Uterus (tissue), 3 donors: ENCODE measurements at regions not wholly inside any gene's neighbourhood (a gene's known extent, or its start where the extent isn't known, plus 50 kb on each side); places are given as distances from the start of the nearest gene placed in this dataset.

Experiments used
- DNase-seq, 2 donors: peaks; one replicate each; pipeline ENCODE4 v3.0.0-alpha.2; 2019 to 2020
- H3K27ac ChIP-seq, 2 donors: fragments of 200-600 bp; sonication (generic); 1 replicate in 1 of 2; 2 replicates in 1 of 2; pipeline ENCODE4 v1.5.1; 2016 to 2018
- H3K27me3 ChIP-seq, 2 donors: fragments of 200-600 bp; sonication (generic); one replicate each; pipeline ENCODE4 v1.5.1; 2018 to 2019; ENCODE audit warnings: control low read depth in 1 of 2
- H3K36me3 ChIP-seq, 2 donors: fragments of 200-600 bp; sonication (generic); one replicate each; pipeline ENCODE4 v1.5.1; 2019; ENCODE audit warnings: control low read depth in 1 of 2
- H3K4me1 ChIP-seq, 2 donors: fragments of 200-600 bp; sonication (generic); one replicate each; pipeline ENCODE4 v1.5.1; 2018 to 2019; ENCODE audit warnings: control low read depth in 1 of 2
- H3K4me3 ChIP-seq, 2 donors: fragments of 200-600 bp; sonication (generic); 1 replicate in 1 of 2; 2 replicates in 1 of 2; pipeline ENCODE4 v1.5.1; 2018 to 2019; ENCODE audit warnings: mild to moderate bottlenecking in 1 of 2
- H3K9me3 ChIP-seq, 2 donors: fragments of 200-600 bp; sonication (generic); one replicate each; pipeline ENCODE4 v1.5.1; 2019; ENCODE audit warnings: control low read depth in 1 of 2
- POLR2A ChIP-seq, 2 donors: fragments of 450-650 bp; IDR thresholded peaks; one replicate each; pipeline ENCODE4 v1.6.1; 2016; ENCODE audit warnings: antibody characterized with exemption in 2 of 2, mild to moderate bottlenecking in 1 of 2, moderate library complexity in 1 of 2
- intact Hi-C: fragments of 100-400 bp; cut with DNase I; formaldehyde crosslinking; loops from one replicate; pipeline ENCODE4 v1.15.1; 2023; ENCODE audit warnings: low total_unique reads
- TF ChIP-seq, protein P1 (sequence below), 4 experiments: fragments of 200-600 bp in 2 of 4; fragments of 450-650 bp in 2 of 4; sonication (generic) in 2 of 4; IDR thresholded peaks; one replicate each; pipeline ENCODE4 v1.5.1; 2016 to 2019; ENCODE audit warnings: antibody characterized with exemption in 4 of 4, mild to moderate bottlenecking in 2 of 4, moderate library complexity in 1 of 4
- donor health status: DM: yes; HTN: yes; CAD: no.

DNA sequence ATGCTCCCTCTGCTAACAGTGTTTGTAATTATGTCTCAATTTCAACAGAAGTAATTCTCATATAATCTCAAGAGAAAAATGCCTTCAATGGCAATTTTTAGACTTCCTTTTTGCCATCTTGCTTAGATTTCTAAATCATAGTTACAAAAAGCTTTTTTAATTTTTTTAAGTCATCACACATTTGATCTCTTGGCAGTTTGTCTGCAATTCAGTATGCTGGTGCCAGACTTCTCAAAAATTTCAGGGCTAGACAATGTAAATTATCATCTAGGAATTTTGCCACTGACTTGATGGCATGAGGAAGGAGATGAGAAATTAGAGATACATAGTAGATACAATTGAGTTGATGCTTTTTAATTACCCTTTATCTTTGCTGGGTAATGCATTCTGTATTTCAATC is 1176.7 kb upstream of the CNTN5 start:
- H3K9me3 ChIP-seq: no peaks in the 10 kb centered on the region
- H3K27me3 ChIP-seq: no peaks in the 10 kb centered on the region
- no peak overlapping the region for H3K4me3 ChIP-seq
- TF ChIP-seq, protein P1, sequence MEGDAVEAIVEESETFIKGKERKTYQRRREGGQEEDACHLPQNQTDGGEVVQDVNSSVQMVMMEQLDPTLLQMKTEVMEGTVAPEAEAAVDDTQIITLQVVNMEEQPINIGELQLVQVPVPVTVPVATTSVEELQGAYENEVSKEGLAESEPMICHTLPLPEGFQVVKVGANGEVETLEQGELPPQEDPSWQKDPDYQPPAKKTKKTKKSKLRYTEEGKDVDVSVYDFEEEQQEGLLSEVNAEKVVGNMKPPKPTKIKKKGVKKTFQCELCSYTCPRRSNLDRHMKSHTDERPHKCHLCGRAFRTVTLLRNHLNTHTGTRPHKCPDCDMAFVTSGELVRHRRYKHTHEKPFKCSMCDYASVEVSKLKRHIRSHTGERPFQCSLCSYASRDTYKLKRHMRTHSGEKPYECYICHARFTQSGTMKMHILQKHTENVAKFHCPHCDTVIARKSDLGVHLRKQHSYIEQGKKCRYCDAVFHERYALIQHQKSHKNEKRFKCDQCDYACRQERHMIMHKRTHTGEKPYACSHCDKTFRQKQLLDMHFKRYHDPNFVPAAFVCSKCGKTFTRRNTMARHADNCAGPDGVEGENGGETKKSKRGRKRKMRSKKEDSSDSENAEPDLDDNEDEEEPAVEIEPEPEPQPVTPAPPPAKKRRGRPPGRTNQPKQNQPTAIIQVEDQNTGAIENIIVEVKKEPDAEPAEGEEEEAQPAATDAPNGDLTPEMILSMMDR (IDR thresholded peaks at IDR 0.05): no peak
- TF ChIP-seq POLR2A (IDR thresholded peaks at IDR 0.05): no peak
- no peak overlapping the region for H3K27ac ChIP-seq
- no peak for DNase-seq
- intact Hi-C loops: no loop called here
- no peaks in the 10 kb centered on the region for H3K36me3 ChIP-seq
- H3K4me1 ChIP-seq: no peaks in the 10 kb centered on the region

DNA sequence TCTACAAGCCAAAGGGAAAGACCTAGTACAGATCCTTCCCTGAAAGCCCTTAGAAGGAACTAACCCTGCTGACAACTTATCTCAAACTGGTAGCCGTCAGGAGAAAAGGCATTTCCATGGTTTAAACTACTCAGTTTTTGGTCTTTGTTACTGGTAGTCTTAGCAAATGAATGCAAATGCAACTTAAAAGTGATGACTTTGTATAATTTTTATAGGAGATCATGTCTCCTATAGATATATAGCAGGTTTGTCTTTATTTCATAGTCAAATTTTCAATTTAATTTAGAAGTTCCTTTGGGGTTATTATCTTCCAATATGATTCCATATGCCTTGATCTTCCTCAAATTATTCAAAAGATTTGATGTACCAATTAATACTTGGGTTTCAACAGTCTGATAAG is 1173.0 kb upstream of the CNTN5 start:
- H3K9me3 ChIP-seq: no peaks in the 10 kb centered on the region
- no peaks in the 10 kb centered on the region for H3K27me3 ChIP-seq
- intact Hi-C loops: no loop called here
- H3K4me3 ChIP-seq: no peak overlapping the region
- H3K4me1 ChIP-seq: no peaks in the 10 kb centered on the region
- H3K27ac ChIP-seq: no peak overlapping the region
- no peak for DNase-seq
- H3K36me3 ChIP-seq: no peaks in the 10 kb centered on the region
- TF ChIP-seq, protein P1 (IDR thresholded peaks at IDR 0.05): no peak
- TF ChIP-seq POLR2A (IDR thresholded peaks at IDR 0.05): no peak

DNA sequence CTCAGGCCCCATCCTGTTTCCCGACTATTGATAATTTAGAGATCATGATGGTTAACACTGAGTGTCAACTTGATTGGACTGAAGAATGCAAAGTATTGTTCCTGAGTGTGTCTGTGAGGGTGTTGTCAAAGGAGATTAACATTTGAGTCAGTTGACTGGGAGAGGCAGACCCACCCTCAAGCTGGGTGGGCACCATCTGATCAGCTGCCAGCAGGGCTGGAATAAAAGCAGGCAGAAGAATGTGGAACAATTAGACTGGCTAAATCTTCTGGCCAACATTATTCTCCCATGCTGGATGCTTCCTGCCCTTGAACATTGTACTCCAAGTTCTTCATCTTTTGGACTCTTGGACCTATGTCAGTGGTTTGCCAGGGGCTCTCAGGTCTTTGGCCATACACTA is 1170.0 kb upstream of the CNTN5 start:
- H3K9me3 ChIP-seq: no peaks in the 10 kb centered on the region
- H3K27ac ChIP-seq: no peak overlapping the region
- no peak overlapping the region for H3K4me3 ChIP-seq
- intact Hi-C loops: no loop called here
- H3K36me3 ChIP-seq: no peaks in the 10 kb centered on the region
- no peaks in the 10 kb centered on the region for H3K4me1 ChIP-seq
- no peaks in the 10 kb centered on the region for H3K27me3 ChIP-seq
- DNase-seq: no peak
- TF ChIP-seq, protein P1 (IDR thresholded peaks at IDR 0.05): no peak
- TF ChIP-seq POLR2A (IDR thresholded peaks at IDR 0.05): no peak

DNA sequence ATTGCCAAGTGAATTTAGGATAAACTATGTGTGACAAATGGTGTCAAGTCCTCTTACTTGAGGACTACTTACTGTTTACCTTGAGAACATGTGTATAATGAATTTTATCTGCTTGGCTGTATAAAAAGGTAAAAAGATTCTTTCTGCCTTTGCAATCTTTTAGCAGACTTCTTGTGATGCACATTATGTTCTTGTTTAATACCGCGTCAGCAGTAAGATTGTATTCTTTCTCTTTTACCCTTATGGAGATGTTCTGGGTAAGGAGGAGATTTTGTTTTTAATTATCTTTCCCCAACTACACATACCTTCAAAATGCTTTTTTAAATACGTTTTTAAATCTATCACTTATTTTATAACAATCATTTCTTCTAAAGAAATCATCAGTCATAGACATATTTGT is 1166.4 kb upstream of the CNTN5 start:
- Histone ChIP-seq H3K27ac (no peak overlapping the region), H3K4me1 (no peaks in the 10 kb centered on the region), H3K9me3 (no peaks in the 10 kb centered on the region), H3K27me3 (no peaks in the 10 kb centered on the region), H3K4me3 (no peak overlapping the region), H3K36me3 (no peaks in the 10 kb centered on the region)
- TF ChIP-seq, protein P1 (IDR thresholded peaks at IDR 0.05): no peak
- TF ChIP-seq POLR2A (IDR thresholded peaks at IDR 0.05): no peak
- no peak for DNase-seq
- intact Hi-C loops: no loop called here

DNA sequence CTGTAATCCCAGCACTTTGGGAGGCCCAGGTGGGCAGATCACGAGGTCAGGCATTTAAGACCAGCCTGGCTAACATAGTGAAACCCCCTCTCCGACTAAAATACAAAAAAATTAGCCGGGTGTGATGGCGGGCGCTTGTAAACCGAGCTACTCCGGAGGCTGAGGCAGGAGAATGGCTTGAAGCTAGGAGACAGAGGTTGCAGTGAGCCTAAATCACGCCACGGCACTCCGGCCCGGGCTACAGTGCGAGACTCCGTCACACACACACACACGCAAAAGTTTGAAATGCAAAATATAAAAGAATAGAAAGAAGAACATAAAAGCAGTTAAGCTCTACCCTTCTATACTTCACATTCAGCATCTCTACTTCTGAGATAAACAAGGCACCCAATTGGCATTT is 1165.9 kb upstream of the CNTN5 start:
- no peak for DNase-seq
- no peak overlapping the region for H3K4me3 ChIP-seq
- no peaks in the 10 kb centered on the region for H3K9me3 ChIP-seq
- H3K36me3 ChIP-seq: no peaks in the 10 kb centered on the region
- no peaks in the 10 kb centered on the region for H3K27me3 ChIP-seq
- H3K4me1 ChIP-seq: no peaks in the 10 kb centered on the region
- intact Hi-C loops: no loop called here
- TF ChIP-seq, protein P1 (IDR thresholded peaks at IDR 0.05): no peak
- TF ChIP-seq POLR2A (IDR thresholded peaks at IDR 0.05): no peak
- no peak overlapping the region for H3K27ac ChIP-seq
